ENCODE measurements at regions not wholly inside any gene's neighbourhood (a gene's known extent, or its start where the extent isn't known, plus 50 kb on each side); places are given as distances from the start of the nearest gene placed in this dataset.

- no peak for ATAC-seq
- peaks cover 0 to 18% (median 7%) of the 10 kb centered on the region in 4 donors for H3K4me1 ChIP-seq
Observed at GRCh38 chr4:123618606-123619005, 222.0 kb downstream of the SPRY1 start.

GRCh38 chr4:123619326-123619725 lies 222.7 kb downstream of the SPRY1 start:
- H3K4me1 ChIP-seq: peaks cover 0 to 18% (median 7%) of the 10 kb centered on the region in 4 donors
- no peaks in the 10 kb centered on the region for H3K36me3 ChIP-seq
- DNase-seq (no peak), ATAC-seq (peak; percentile 35 to 63 (median 48))
- TF ChIP-seq CTCF (IDR thresholded peaks at IDR 0.05) (no peak), POLR2A (IDR thresholded peaks at IDR 0.05) (no peak)
- no peak overlapping the region for H3K4me3 ChIP-seq
- H3K9me3 ChIP-seq: no peaks in the 10 kb centered on the region
- peak overlapping the region in 1 of 3 donors; percentile 42 for H3K27ac ChIP-seq
- no peaks in the 10 kb centered on the region for H3K27me3 ChIP-seq
- 31% methylated on average over 1 of the region's 1 CpG for WGBS (ENCODE audit: insufficient coverage, low coverage, low lambda C conversion rate, missing lambda C conversion rate)
- intact Hi-C loops (cut with DNase I): no loop called here

More at GRCh38 chr4:123618606-123619005, 222.0 kb downstream of the SPRY1 start:
- H3K4me3 ChIP-seq: no peak overlapping the region
- TF ChIP-seq CTCF (IDR thresholded peaks at IDR 0.05): no peak
- TF ChIP-seq POLR2A (IDR thresholded peaks at IDR 0.05): no peak
- H3K36me3 ChIP-seq: no peaks in the 10 kb centered on the region
- no peaks in the 10 kb centered on the region for H3K27me3 ChIP-seq
- no peaks in the 10 kb centered on the region for H3K9me3 ChIP-seq
- WGBS (ENCODE audit: insufficient coverage, low coverage, low lambda C conversion rate, missing lambda C conversion rate): no CpG with 5 or more reads among the region's 1 CpG
- intact Hi-C loops (cut with DNase I): no loop called here
- DNase-seq: no peak
- H3K27ac ChIP-seq: no peak overlapping the region

DNA sequence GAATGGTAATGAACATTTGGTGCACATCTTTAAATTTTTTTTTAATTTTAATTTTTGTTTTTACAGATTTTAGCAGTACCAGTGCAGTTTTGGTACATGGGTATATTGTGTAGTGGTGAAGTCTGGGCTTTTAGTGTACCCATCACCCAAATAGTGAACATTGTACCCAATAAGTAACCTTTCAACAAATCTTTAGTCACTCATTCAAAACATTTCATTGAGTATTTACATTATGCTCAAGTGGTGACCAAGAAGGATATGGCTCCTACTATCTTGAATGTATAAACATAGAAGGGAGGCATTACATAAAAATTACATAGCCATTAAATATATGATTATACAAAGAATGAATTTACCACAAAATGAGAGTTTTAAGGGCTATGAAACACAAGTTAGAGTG lies 223.3 kb downstream of the SPRY1 start:
- intact Hi-C loops (cut with DNase I): no loop called here
- no peak for TF ChIP-seq POLR2A (IDR thresholded peaks at IDR 0.05)
- no peak for TF ChIP-seq CTCF (IDR thresholded peaks at IDR 0.05)

DNA sequence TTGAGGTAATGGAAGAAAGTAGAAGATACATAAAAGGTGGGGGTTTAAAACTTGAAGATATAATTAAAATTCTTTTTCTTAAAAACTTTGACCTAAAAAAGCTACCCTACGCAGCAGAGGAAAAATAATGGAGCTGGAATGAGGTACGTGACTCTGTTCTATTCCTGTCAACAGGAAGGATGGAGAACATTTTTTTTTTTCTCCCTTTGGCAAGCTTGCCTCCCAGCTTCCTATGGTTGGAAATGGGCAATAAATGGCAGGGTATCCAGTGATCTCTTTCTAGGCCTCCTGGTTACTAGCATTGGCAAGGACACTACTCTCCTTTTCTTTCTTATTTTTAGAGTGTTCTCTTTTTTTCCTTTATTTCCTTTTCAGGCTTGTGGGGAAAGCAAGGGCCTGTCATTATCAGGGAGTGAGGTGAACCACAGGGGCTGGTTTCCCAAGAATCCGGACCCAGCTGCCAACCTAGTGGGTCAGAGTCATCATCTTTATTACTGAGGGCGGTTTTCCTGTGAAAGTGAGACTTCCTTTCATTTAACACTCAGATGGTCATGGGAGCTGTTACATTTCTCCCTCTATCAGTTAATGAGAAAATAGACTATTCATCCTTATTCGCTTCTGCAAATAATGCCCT lies 224.6 kb downstream of the SPRY1 start:
- 62% methylated on average over 5 of the region's 5 CpGs for WGBS (ENCODE audit: insufficient coverage, low coverage, low lambda C conversion rate, missing lambda C conversion rate)

More for the DNA sequence above, 223.3 kb downstream of the SPRY1 start:
- no peak for DNase-seq
- H3K27ac ChIP-seq: peak overlapping the region in 1 of 3 donors; percentile 42
- no peaks in the 10 kb centered on the region for H3K36me3 ChIP-seq
- peaks cover 0 to 18% (median 7%) of the 10 kb centered on the region in 4 donors for H3K4me1 ChIP-seq
- peak; percentile 49 to 70 (median 56) for ATAC-seq
- H3K4me3 ChIP-seq: no peak overlapping the region
- no peaks in the 10 kb centered on the region for H3K9me3 ChIP-seq
- no peaks in the 10 kb centered on the region for H3K27me3 ChIP-seq

More for the DNA sequence above, 224.6 kb downstream of the SPRY1 start:
- peak in 2 of 4 donors; percentile 9 to 32 for ATAC-seq
- TF ChIP-seq POLR2A (IDR thresholded peaks at IDR 0.05) (no peak), CTCF (IDR thresholded peaks at IDR 0.05) (no peak)
- no peaks in the 10 kb centered on the region for H3K36me3 ChIP-seq
- H3K4me1 ChIP-seq: peaks cover 0 to 18% (median 7%) of the 10 kb centered on the region in 4 donors
- H3K4me3 ChIP-seq: no peak overlapping the region
- DNase-seq: no peak
- intact Hi-C loops (cut with DNase I): no loop called here
- H3K9me3 ChIP-seq: no peaks in the 10 kb centered on the region
- no peak overlapping the region for H3K27ac ChIP-seq
- no peaks in the 10 kb centered on the region for H3K27me3 ChIP-seq
